PC-3 (cell line): ENCODE measurements at regions not wholly inside any gene's neighbourhood (a gene's known extent, or its start where the extent isn't known, plus 50 kb on each side); places are given as distances from the start of the nearest gene placed in this dataset.

Source experiments
- ATAC-seq: fragments of 200-7000 bp; cut with Tn5 transposase; 2 replicates; pipeline ENCODE4 v1.9.1; 2020; ENCODE audit warnings: mild to moderate bottlenecking, moderate library complexity
- BruUV-seq: library from RNA; stranded (reverse); fragments of 400-500 nt; replicated peaks from 2 replicates; lab custom pipeline; 2021; lab: Mats Ljungman, UMichigan
- CTCF ChIA-PET: fragments of 300-600 bp; sonication (Branson Sonifier 250); formaldehyde crosslinking; loops from one replicate; lab custom pipeline; 2022; ENCODE audit warnings: antibody characterized with exemption; lab: Charles Lee
- POLR2A ChIA-PET: fragments of 300-600 bp; sonication (Branson Sonifier 250); formaldehyde crosslinking; loops from one replicate; lab custom pipeline; 2022; ENCODE audit warnings: antibody characterized with exemption; ENCODE audit not compliant: unreplicated experiment; lab: Charles Lee
- DNase-seq: peaks from one replicate; pipeline ENCODE4 v3.0.0-alpha.2; 2015
- H2AFZ ChIP-seq: fragments of 300-600 bp; sonication (generic); 2 replicates; pipeline ENCODE4 v1.6.0; 2016; ENCODE audit warnings: antibody characterized with exemption, low read length
- H3F3A ChIP-seq: fragments of 300-600 bp; sonication (generic); one replicate; pipeline ENCODE4 v1.6.0; 2017; ENCODE audit warnings: antibody characterized with exemption, low read length, control low read depth, mild to moderate bottlenecking; ENCODE audit not compliant: unreplicated experiment
- H3K27ac ChIP-seq: fragments of 300-600 bp; sonication (generic); 2 replicates; pipeline ENCODE4 v1.5.1; 2016; ENCODE audit warnings: mild to moderate bottlenecking, low read length
- H3K27me3 ChIP-seq: fragments of 300-600 bp; sonication (generic); 2 replicates; pipeline ENCODE4 v1.6.1; 2016; ENCODE audit warnings: low read length, mixed read lengths
- H3K36me3 ChIP-seq: fragments of 300-600 bp; sonication (generic); 2 replicates; pipeline ENCODE4 v1.6.1; 2016; ENCODE audit warnings: low read depth, mixed run types, low read length, mixed read lengths
- H3K4me1 ChIP-seq: fragments of 300-600 bp; sonication (generic); 2 replicates; pipeline ENCODE4 v1.5.1; 2016; ENCODE audit warnings: low read length; ENCODE audit not compliant: insufficient read depth
- H3K4me2 ChIP-seq: fragments of 300-600 bp; sonication (generic); 2 replicates; pipeline ENCODE4 v1.6.0; 2016; ENCODE audit warnings: low read length
- H3K4me3 ChIP-seq: fragments of 300-600 bp; sonication (generic); 2 replicates; pipeline ENCODE4 v1.5.1; 2016; ENCODE audit warnings: mild to moderate bottlenecking, low read length, mixed read lengths
- H3K79me2 ChIP-seq: fragments of 300-600 bp; sonication (generic); 2 replicates; pipeline ENCODE4 v1.6.1; 2017; ENCODE audit warnings: low read length, mixed read lengths
- H3K9ac ChIP-seq: fragments of 300-600 bp; sonication (generic); 2 replicates; pipeline ENCODE4 v1.6.0; 2016; ENCODE audit warnings: mild to moderate bottlenecking, low read length
- H3K9me2 ChIP-seq: fragments of 300-600 bp; sonication (generic); replicated peaks from 2 replicates; pipeline ENCODE4 v1.6.1; 2016; ENCODE audit warnings: mixed run types, low read length, mixed read lengths
- H3K9me3 ChIP-seq: fragments of 300-600 bp; sonication (generic); 2 replicates; pipeline ENCODE4 v1.6.1; 2016; ENCODE audit warnings: low read length, mixed read lengths
- H4K20me1 ChIP-seq: fragments of 300-600 bp; sonication (generic); 2 replicates; pipeline ENCODE4 v1.6.1; 2016; ENCODE audit warnings: low read length, mixed read lengths
- CTCF ChIP-seq: fragments of 300-600 bp; sonication (generic); conservative IDR thresholded peaks from 2 replicates; pipeline ENCODE4 v1.5.1; 2017; ENCODE audit warnings: antibody characterized with exemption, low read depth, mild to moderate bottlenecking, low read length
- EZH2 ChIP-seq: fragments of 300-600 bp; sonication (generic); IDR thresholded peaks from one replicate; pipeline ENCODE4 v1.6.1; 2017; ENCODE audit warnings: antibody characterized with exemption, mild to moderate bottlenecking, low read length; ENCODE audit not compliant: unreplicated experiment
- EZH2phosphoT487 ChIP-seq: fragments of 300-600 bp; sonication (generic); IDR thresholded peaks from 2 replicates; pipeline ENCODE4 v1.6.1; 2018; ENCODE audit warnings: mild to moderate bottlenecking, antibody characterized with exemption, low read length, borderline replicate concordance
- intact Hi-C: fragments of 100-400 bp; cut with micrococcal nuclease; formaldehyde crosslinking; loops from 2 replicates; pipeline ENCODE4 v1.9.0; 2023

DNA sequence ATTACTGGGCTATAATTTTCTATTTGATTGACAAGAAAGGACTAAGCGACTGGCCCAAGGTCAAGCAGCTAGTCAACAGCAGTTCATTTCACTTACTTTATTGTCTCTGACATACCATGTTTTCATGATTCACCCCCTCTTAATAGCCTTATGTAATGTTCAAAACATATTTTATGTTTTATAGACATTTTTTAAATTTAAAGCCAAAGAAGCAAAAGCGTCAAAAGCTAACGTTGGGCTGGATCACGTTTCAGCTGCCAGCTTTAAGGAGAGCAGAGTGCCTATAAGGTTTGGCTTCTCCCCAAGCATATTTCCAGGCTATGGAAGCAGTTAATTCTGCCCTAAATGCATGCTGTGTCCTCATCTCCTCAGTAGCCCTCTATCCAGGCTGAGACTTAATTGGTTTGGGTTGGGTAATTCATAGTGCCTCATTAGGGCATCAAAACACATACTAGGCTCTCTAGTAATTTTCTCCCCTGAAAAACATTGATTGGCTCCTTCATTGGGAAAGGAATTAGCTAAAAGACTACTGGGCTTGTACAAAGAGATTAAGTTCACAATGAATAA, 94.8 kb upstream of the CREB1 start:
- no TSS peak for BruUV-seq
- TF ChIP-seq EZH2phosphoT487 (no peak), CTCF (no peak), EZH2 (no peak)
- Histone ChIP-seq H3K27ac (no peak overlapping the region), H3K4me1 (no peaks in the 10 kb centered on the region), H3K9ac (no peak overlapping the region), H2AFZ (no peak overlapping the region), H3K4me3 (no peak overlapping the region), H3K27me3 (no peaks in the 10 kb centered on the region), H3K9me2 (no peaks in the 10 kb centered on the region), H3K9me3 (no peaks in the 10 kb centered on the region), H4K20me1 (no peaks in the 10 kb centered on the region), H3K36me3 (no peaks in the 10 kb centered on the region), H3K79me2 (no peaks in the 10 kb centered on the region), H3F3A (no peaks in the 10 kb centered on the region), H3K4me2 (no peak overlapping the region)
- ChIA-PET CTCF (no interaction called here), POLR2A (interaction anchor here (0.6 kb wide), 1 partner anchor 436 kb away, joined by 3 read pairs; no protein-coding TSS in a partner anchor)
- intact Hi-C loops, result no loop called here
- DNase-seq (no peak), ATAC-seq (no peak; the same call in 1 of the 2 replicates)

DNA sequence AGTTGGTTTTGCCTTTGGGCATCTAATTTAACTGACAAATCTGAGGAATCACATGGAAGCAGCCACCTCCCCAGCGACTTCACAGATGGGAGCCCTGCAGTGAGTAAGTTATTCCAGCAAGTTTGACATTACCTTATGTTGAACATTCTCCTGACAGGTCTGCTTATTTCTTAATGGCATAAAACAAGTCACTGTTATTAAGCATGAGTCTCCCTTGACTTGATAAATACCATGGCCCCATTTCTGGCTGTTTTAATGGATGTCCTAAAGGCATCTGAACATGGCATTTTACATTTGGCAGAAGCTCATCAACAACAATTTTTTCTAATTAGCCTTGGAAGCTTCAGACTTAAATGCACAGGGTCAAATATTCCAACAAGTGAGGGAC, 92.6 kb upstream of the CREB1 start:
- no peak overlapping the region for H3K4me2 ChIP-seq
- no TSS peak for BruUV-seq
- H3F3A ChIP-seq, result no peaks in the 10 kb centered on the region
- intact Hi-C loops, result no loop called here
- H3K9ac ChIP-seq, result no peak overlapping the region
- POLR2A ChIA-PET, result no interaction called here
- H3K27ac ChIP-seq, result no peak overlapping the region
- H3K9me3 ChIP-seq, result no peaks in the 10 kb centered on the region
- no peaks in the 10 kb centered on the region for H3K27me3 ChIP-seq
- no peaks in the 10 kb centered on the region for H3K36me3 ChIP-seq
- CTCF ChIA-PET, result no interaction called here
- TF ChIP-seq EZH2 (no peak), EZH2phosphoT487 (no peak), CTCF (no peak)
- no peaks in the 10 kb centered on the region for H3K9me2 ChIP-seq
- ATAC-seq (no peak), DNase-seq (no peak)
- H4K20me1 ChIP-seq, result no peaks in the 10 kb centered on the region
- H2AFZ ChIP-seq, result no peak overlapping the region
- no peaks in the 10 kb centered on the region for H3K4me1 ChIP-seq
- H3K79me2 ChIP-seq, result no peaks in the 10 kb centered on the region
- no peak overlapping the region for H3K4me3 ChIP-seq

DNA sequence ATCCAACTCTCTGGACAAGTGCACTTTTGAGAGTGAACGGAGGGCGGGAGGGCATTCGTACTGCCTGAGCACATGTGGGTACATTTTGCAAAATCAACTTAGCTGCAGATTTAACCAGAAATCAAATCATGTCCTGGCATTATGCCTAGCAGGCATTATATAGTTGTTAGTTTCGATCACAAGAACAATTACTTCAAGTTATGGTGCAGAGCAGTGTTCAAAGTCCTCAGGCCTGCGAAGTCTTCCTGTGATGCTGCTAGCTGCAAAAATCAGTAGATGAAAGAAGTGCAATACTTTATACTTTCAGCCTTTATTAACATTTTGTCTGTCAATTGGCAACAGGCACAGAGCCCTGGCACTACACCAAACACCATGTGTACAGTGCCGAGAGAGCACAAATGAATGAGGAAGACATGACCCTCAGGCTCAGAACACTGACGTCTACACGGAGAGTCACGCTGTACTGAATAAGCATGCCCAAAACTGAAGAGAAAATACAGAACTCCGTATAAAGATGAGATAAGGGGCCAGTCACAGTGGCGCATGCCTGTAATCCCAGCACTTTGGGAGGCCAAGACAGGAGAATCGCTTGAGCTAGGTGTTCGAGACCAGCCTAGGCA, 92.1 kb upstream of the CREB1 start:
- no TSS peak for BruUV-seq
- TF ChIP-seq EZH2phosphoT487 (no peak), CTCF (no peak), EZH2 (no peak)

More for the DNA sequence above, 92.1 kb upstream of the CREB1 start:
- Histone ChIP-seq H3K27me3 (no peaks in the 10 kb centered on the region), H4K20me1 (no peaks in the 10 kb centered on the region), H3K27ac (no peak overlapping the region), H3K4me2 (no peak overlapping the region), H3K9me3 (no peaks in the 10 kb centered on the region), H3F3A (no peaks in the 10 kb centered on the region), H3K4me3 (no peak overlapping the region), H3K36me3 (no peaks in the 10 kb centered on the region), H2AFZ (no peak overlapping the region), H3K9me2 (no peaks in the 10 kb centered on the region), H3K79me2 (no peaks in the 10 kb centered on the region), H3K4me1 (no peaks in the 10 kb centered on the region), H3K9ac (no peak overlapping the region)
- intact Hi-C loops, result no loop called here
- ChIA-PET POLR2A (no interaction called here), CTCF (no interaction called here)
- DNase-seq, result no peak
- no peak for ATAC-seq
